ENCODE measurements at regions not wholly inside any gene's neighbourhood (a gene's known extent, or its start where the extent isn't known, plus 50 kb on each side); places are given as distances from the start of the nearest gene placed in this dataset.

GRCh38 chr18:30175061-30175574, 867.4 kb downstream of the DSC3 start:
- no peak for TF ChIP-seq CTCF (IDR thresholded peaks at IDR 0.05; ENCODE audit: control extremely low read depth in 1 of 3, insufficient read depth in 1 of 3, low read depth in 1 of 3, low read length in 3 of 3)
- TF ChIP-seq SRF (IDR thresholded peaks at IDR 0.05; ENCODE audit: low read depth, low read length) = no peak
- TF ChIP-seq GTF2F1 (IDR thresholded peaks at IDR 0.05; ENCODE audit: borderline replicate concordance, low read depth, low read length) = no peak
